ENCODE measurements at regions not wholly inside any gene's neighbourhood (a gene's known extent, or its start where the extent isn't known, plus 50 kb on each side); places are given as distances from the start of the nearest gene placed in this dataset.

- TF ChIP-seq NKRF (conservative IDR thresholded peaks at IDR 0.05) = no peak
- no peak for TF ChIP-seq STAT1 (conservative IDR thresholded peaks at IDR 0.05)
- TF ChIP-seq REST (IDR thresholded peaks at IDR 0.05; ENCODE audit: low read depth, low read length) = no peak
- peak; percentile 77 for TF ChIP-seq CREM (IDR thresholded peaks at IDR 0.05; ENCODE audit: low read depth)
- TF ChIP-seq TCF12 (IDR thresholded peaks at IDR 0.05; ENCODE audit: low read depth, low read length) = peak; percentile 58; the same call in 1 of the 2 replicates
- no peak for TF ChIP-seq KLF5 (IDR thresholded peaks at IDR 0.05; ENCODE audit: partially characterized antibody)
- no peak for TF ChIP-seq ZBTB33 (IDR thresholded peaks at IDR 0.05)
- TF ChIP-seq HDAC6 (IDR thresholded peaks at IDR 0.05; ENCODE audit: unreplicated experiment) = no peak
- TF ChIP-seq SKIL (IDR thresholded peaks at IDR 0.05; ENCODE audit: low read depth, poor library complexity, severe bottlenecking) = no peak
- no peak for TF ChIP-seq SREBF2 (IDR thresholded peaks at IDR 0.05; ENCODE audit: low read length)
- peak; percentile 96 for TF ChIP-seq JUNB (IDR thresholded peaks at IDR 0.05)
- TF ChIP-seq IRF5 (IDR thresholded peaks at IDR 0.05; ENCODE audit: borderline replicate concordance) = no peak
- TF ChIP-seq TARDBP (IDR thresholded peaks at IDR 0.05; ENCODE audit: borderline replicate concordance) = no peak
- TF ChIP-seq IKZF2 (IDR thresholded peaks at IDR 0.05) = peak; percentile 79 to 82; a peak in 3 of 4 replicates
- TF ChIP-seq CTCF (IDR thresholded peaks at IDR 0.05 in 2 of 3, conservative IDR thresholded peaks at IDR 0.05 in 1 of 3; ENCODE audit: control insufficient read depth in 2 of 3, extremely low read depth in 1 of 3, insufficient read depth in 1 of 3, low read depth in 3 of 3, low read length in 3 of 3) = no peak
- TF ChIP-seq BCL11A (IDR thresholded peaks at IDR 0.05; ENCODE audit: low read depth, low read length) = peak; percentile 89
- TF ChIP-seq USF2 (IDR thresholded peaks at IDR 0.05; ENCODE audit: borderline replicate concordance, low read depth, low read length) = no peak
Observed at GRCh38 chr12:4112290-4112689, 161.3 kb upstream of the CCND2 start (continued).
